Caco-2 (cell line): ENCODE measurements at regions not wholly inside any gene's neighbourhood (a gene's known extent, or its start where the extent isn't known, plus 50 kb on each side); places are given as distances from the start of the nearest gene placed in this dataset.
A peak's percentile ranks its signal among the peaks of the same experiment; 100 is the strongest.

ENCODE experiments used
- BruUV-seq: library from RNA; stranded (reverse); fragments of 400-500 nt; replicated peaks from 2 replicates; lab custom pipeline; 2021; lab: Mats Ljungman, UMichigan
- CTCF ChIA-PET: fragments of 300-600 bp; sonication (Branson Sonifier 250); formaldehyde crosslinking; loops from one replicate; lab custom pipeline; 2022; ENCODE audit warnings: antibody characterized with exemption; lab: Charles Lee
- POLR2A ChIA-PET: fragments of 300-600 bp; sonication (Branson Sonifier 250); formaldehyde crosslinking; loops from one replicate; lab custom pipeline; 2022; ENCODE audit warnings: antibody characterized with exemption; lab: Charles Lee
- DNase-seq, 2 experiments: peaks; one replicate each; pipeline versions ENCODE4 v3.0.0 to v3.0.0-alpha.2; 2020 to 2022
- H3K27me3 ChIP-seq: replicated peaks from 2 replicates; pipeline ENCODE4 v1.6.0; 2011; ENCODE audit warnings: low read length; ENCODE audit not compliant: control insufficient read depth, insufficient read depth
- H3K36me3 ChIP-seq: 2 replicates; pipeline ENCODE4 v1.5.1; 2011; ENCODE audit warnings: low read length; ENCODE audit not compliant: control insufficient read depth, insufficient read depth
- H3K4me1 ChIP-seq: fragments of 250-450 bp; sonication (Bioruptor Pico); 2 replicates; pipeline ENCODE4 v1.5.1; 2020; ENCODE audit warnings: mild to moderate bottlenecking
- H3K4me3 ChIP-seq: 2 replicates; pipeline ENCODE4 v1.5.1; 2011; ENCODE audit warnings: low read depth, mild to moderate bottlenecking, control low read depth, low read length
- H3K9me3 ChIP-seq: fragments of 250-450 bp; sonication (Bioruptor Pico); 2 replicates; pipeline ENCODE4 v1.5.1; 2020; ENCODE audit warnings: mild to moderate bottlenecking, moderate library complexity
- H3K27ac Mint-ChIP-seq: one replicate; pipeline ENCODE4 v1.8.0; 2022; ENCODE audit warnings: mixed read lengths; ENCODE audit not compliant: unreplicated experiment
- H3K27me3 Mint-ChIP-seq: one replicate; pipeline ENCODE4 v1.8.0; 2022; ENCODE audit warnings: mixed read lengths; ENCODE audit not compliant: insufficient read depth, unreplicated experiment
- H3K36me3 Mint-ChIP-seq: one replicate; pipeline ENCODE4 v1.8.0; 2022; ENCODE audit warnings: mild to moderate bottlenecking, mixed read lengths; ENCODE audit not compliant: insufficient read depth, unreplicated experiment
- H3K4me1 Mint-ChIP-seq: one replicate; pipeline ENCODE4 v1.8.0; 2022; ENCODE audit warnings: low read depth, mixed read lengths; ENCODE audit not compliant: unreplicated experiment
- H3K4me3 Mint-ChIP-seq: one replicate; pipeline ENCODE4 v1.8.0; 2022; ENCODE audit warnings: mild to moderate bottlenecking, moderate library complexity, mixed read lengths; ENCODE audit not compliant: unreplicated experiment
- H3K9me3 Mint-ChIP-seq: one replicate; pipeline ENCODE4 v1.8.0; 2022; ENCODE audit warnings: mixed read lengths; ENCODE audit not compliant: unreplicated experiment
- CTCF ChIP-seq, 2 experiments: fragments of 200-600 bp in 1 of 2; IDR thresholded peaks; 1 replicate in 1 of 2; 2 replicates in 1 of 2; pipeline versions ENCODE4 v1.5.1 to v1.8.0; 2011 to 2022; ENCODE audit warnings: antibody characterized with exemption in 1 of 2, control low read depth in 1 of 2, inconsistent platforms in 1 of 2, low read depth in 1 of 2, low read length in 1 of 2, mild to moderate bottlenecking in 1 of 2, moderate library complexity in 1 of 2; ENCODE audit not compliant: insufficient read depth in 1 of 2, severe bottlenecking in 1 of 2, unreplicated experiment in 1 of 2
- intact Hi-C: fragments of 100-400 bp; cut with micrococcal nuclease; formaldehyde crosslinking; loops from one replicate; pipeline ENCODE4 v1.10.0; 2022; ENCODE audit not compliant: unreplicated experiment

- no peaks in the 10 kb centered on the region for H3K4me1 ChIP-seq
- no peaks in the 10 kb centered on the region for H3K4me1 Mint-ChIP-seq
- CTCF ChIA-PET, result no interaction called here
- no peaks in the 10 kb centered on the region for H3K36me3 ChIP-seq
- H3K9me3 ChIP-seq, result no peaks in the 10 kb centered on the region
- no peak for DNase-seq
- no TSS peak for BruUV-seq
- H3K9me3 Mint-ChIP-seq, result no peaks in the 10 kb centered on the region
- H3K27ac Mint-ChIP-seq, result no peak overlapping the region
- TF ChIP-seq CTCF (IDR thresholded peaks at IDR 0.05; ENCODE audit: insufficient read depth in 1 of 2, low read depth in 1 of 2, low read length in 1 of 2, severe bottlenecking in 1 of 2, unreplicated experiment in 1 of 2), result no peak
- H3K36me3 Mint-ChIP-seq, result no peaks in the 10 kb centered on the region
- intact Hi-C loops, result no loop called here
- H3K27me3 Mint-ChIP-seq, result no peaks in the 10 kb centered on the region
- no peak overlapping the region for H3K4me3 Mint-ChIP-seq
- H3K27me3 ChIP-seq, result no peaks in the 10 kb centered on the region
- no peak overlapping the region for H3K4me3 ChIP-seq
- POLR2A ChIA-PET, result no interaction called here
Observed at GRCh38 chr15:95288626-95289025, 1041.9 kb upstream of the NR2F2 start.

GRCh38 chr15:95290176-95290974, 1040.1 kb upstream of the NR2F2 start:
- Histone ChIP-seq H3K4me1 (no peaks in the 10 kb centered on the region), H3K27me3 (no peaks in the 10 kb centered on the region), H3K9me3 (no peaks in the 10 kb centered on the region), H3K36me3 (no peaks in the 10 kb centered on the region), H3K4me3 (no peak overlapping the region)
- Mint-ChIP-seq H3K4me3 (no peak overlapping the region), H3K27me3 (peaks cover 3% of the 10 kb centered on the region), H3K9me3 (no peaks in the 10 kb centered on the region), H3K4me1 (no peaks in the 10 kb centered on the region), H3K27ac (no peak overlapping the region), H3K36me3 (no peaks in the 10 kb centered on the region)
- ChIA-PET POLR2A (no interaction called here), CTCF (no interaction called here)
- DNase-seq, result no peak
- no peak for TF ChIP-seq CTCF (IDR thresholded peaks at IDR 0.05; ENCODE audit: insufficient read depth in 1 of 2, low read depth in 1 of 2, low read length in 1 of 2, severe bottlenecking in 1 of 2, unreplicated experiment in 1 of 2)
- intact Hi-C loops, result loop anchor here (10.0 kb wide), 1 partner anchor 266 kb away; no protein-coding TSS in a partner anchor
- no TSS peak for BruUV-seq

GRCh38 chr15:95291898-95292472, 1038.5 kb upstream of the NR2F2 start:
- TF ChIP-seq CTCF (IDR thresholded peaks at IDR 0.05; ENCODE audit: insufficient read depth in 1 of 2, low read depth in 1 of 2, low read length in 1 of 2, severe bottlenecking in 1 of 2, unreplicated experiment in 1 of 2), result peak; percentile 48
- ChIA-PET CTCF (no interaction called here), POLR2A (no interaction called here)
- H3K27me3 ChIP-seq, result no peaks in the 10 kb centered on the region
- no peaks in the 10 kb centered on the region for H3K9me3 Mint-ChIP-seq
- BruUV-seq, result no TSS peak
- no peak overlapping the region for H3K4me3 ChIP-seq
- H3K4me3 Mint-ChIP-seq, result no peak overlapping the region
- no peak overlapping the region for H3K27ac Mint-ChIP-seq
- intact Hi-C loops, result loop anchor here (1.0 to 10.0 kb wide), 4 partner anchors 33 to 710 kb away; no protein-coding TSS in a partner anchor
- H3K36me3 ChIP-seq, result no peaks in the 10 kb centered on the region
- peak in 1 of 2 experiments; percentile 32 for DNase-seq
- no peaks in the 10 kb centered on the region for H3K4me1 Mint-ChIP-seq
- H3K4me1 ChIP-seq, result no peaks in the 10 kb centered on the region
- H3K9me3 ChIP-seq, result no peaks in the 10 kb centered on the region
- H3K27me3 Mint-ChIP-seq, result peaks cover 6% of the 10 kb centered on the region
- no peaks in the 10 kb centered on the region for H3K36me3 Mint-ChIP-seq
